Fibroblast of lung (primary cell): ENCODE measurements at regions not wholly inside any gene's neighbourhood (a gene's known extent, or its start where the extent isn't known, plus 50 kb on each side); places are given as distances from the start of the nearest gene placed in this dataset.

Experiments used
- CTCF ChIP-seq, 2 donors: IDR thresholded peaks in 1 of 2; conservative IDR thresholded peaks in 1 of 2; 1 replicate in 1 of 2; 2 replicates in 1 of 2; pipeline ENCODE4 v1.5.1; 2011 to 2012; ENCODE audit warnings: low read length in 2 of 2, control low read depth in 1 of 2, inconsistent platforms in 1 of 2, low read depth in 1 of 2, mild to moderate bottlenecking in 1 of 2
- EZH2 ChIP-seq: IDR thresholded peaks from 2 replicates; pipeline ENCODE4 v1.5.1; 2012; ENCODE audit warnings: low read length, control low read depth, mild to moderate bottlenecking; ENCODE audit errors: missing control alignments

GRCh38 chr22:49008682-49009235 lies 818.9 kb downstream of the BRD1 start:
- TF ChIP-seq CTCF (conservative IDR thresholded peaks at IDR 0.05 in 1 of 2, IDR thresholded peaks at IDR 0.05 in 1 of 2; ENCODE audit: low read depth in 1 of 2, low read length in 2 of 2), result no peak
- TF ChIP-seq EZH2, result no peak
